ENCODE measurements at regions not wholly inside any gene's neighbourhood (a gene's known extent, or its start where the extent isn't known, plus 50 kb on each side); places are given as distances from the start of the nearest gene placed in this dataset.
A peak's percentile ranks its signal among the peaks of the same experiment; 100 is the strongest.
"Not testable (repeated sequence)": the region's sequence is repeated elsewhere in the genome, so short reads cannot be mapped to it uniquely, and the experiment has no call there.

GRCh38 chr4:64940698-64941097, 531.4 kb upstream of the TECRL start:
- DNase-seq = no peak

GRCh38 chr4:64935469-64936001, 526.3 kb upstream of the TECRL start:
- no peak for DNase-seq

GRCh38 chr4:64911846-64912245, 502.6 kb upstream of the TECRL start:
- peak; percentile 55 for DNase-seq

DNA sequence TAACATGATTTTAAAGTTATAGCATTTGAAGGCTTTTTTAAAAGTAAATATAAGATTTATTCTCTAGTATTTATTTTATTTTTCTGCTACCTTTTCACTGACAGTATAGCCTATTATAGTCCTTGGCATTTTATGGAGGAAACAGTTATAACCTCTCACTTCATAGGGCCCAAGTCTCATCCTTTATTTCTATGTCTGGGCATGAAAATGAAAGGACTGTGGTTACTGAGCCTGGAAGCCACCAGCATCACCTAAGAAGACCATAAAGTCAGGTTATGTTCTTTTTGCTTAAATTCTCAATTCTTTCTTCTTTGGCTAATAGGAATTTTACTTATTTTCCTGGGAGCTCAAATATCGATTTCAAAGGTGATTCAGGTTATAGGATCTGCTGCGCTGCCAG, 494.7 kb upstream of the TECRL start:
- no peak for DNase-seq

DNA sequence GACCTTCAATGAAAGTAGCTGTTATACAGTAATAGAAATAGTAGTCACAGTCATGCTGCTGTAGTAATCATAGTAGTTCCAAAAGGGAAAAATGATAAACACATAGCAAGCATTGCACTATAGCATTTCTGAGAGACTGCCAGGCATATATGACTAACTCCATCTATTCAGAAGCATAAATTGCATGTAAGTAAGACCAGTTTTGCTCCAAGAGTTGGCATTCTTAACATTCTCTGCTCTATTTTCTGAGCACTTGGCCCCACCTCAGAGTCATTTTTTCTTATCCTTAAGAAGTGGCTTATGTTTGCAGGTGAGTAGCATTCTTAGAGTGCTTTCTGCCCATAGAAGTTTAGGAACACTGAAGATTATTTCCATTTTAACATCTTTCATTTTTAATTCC, 490.3 kb upstream of the TECRL start:
- no peak for DNase-seq

DNA sequence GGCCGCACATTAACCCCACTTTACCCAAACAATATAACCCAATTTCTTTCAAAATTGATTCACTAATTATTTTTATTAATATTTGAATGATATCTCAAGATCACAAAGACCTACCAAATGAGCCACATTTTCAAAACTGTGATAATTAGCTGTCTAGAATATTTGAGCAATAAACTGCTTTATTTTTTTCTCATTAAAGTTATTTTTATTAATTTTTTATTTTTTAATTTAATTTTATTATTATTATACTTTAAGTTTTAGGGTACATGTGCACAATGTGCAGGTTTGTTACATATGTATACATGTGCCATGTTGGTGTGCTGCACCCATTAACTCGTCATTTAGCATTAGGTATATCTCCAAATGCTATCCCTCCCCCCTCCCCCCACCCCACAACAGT, 489.8 kb upstream of the TECRL start:
- not testable (repeated sequence) for DNase-seq

- DNase-seq = no peak
These were observed 488.4 kb upstream of the TECRL start for GRCh38 chr4:64897683-64898082.

DNA sequence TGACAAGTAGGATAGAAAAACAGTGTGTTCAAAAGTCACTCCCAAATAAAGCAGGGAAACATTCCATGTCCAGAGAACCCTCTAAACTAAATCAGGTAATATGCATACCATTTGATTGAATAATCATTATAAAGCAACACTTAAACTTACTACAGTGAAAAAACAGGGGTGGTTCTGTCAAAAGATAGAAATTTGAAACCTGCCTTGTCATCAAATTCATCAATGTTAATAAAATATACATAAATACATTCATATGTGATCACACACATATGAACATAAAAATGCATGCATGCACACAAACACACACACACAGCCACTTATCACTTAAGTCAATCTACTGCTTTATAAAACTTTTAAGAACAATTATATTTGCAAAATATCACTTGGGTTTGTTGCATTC, 485.8 kb upstream of the TECRL start:
- no peak for DNase-seq

DNA sequence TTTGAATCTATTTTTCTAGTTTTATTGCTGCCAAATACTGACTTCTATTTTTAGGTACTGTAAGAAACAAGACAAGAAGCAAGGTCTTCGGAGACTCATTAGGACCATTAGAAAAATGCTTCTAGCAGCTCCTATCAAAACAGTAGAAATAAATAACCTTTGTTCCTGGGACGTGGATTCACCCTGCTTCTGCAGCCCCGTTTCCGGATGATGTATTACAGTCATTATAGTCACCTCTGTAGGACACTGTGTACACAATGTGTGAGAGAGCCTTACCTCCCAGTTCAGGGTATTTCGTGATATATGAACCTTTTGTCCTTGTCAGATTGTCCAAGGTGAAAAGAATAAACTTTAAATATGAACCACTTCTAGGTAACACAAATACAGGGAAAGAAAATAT, 484.0 kb upstream of the TECRL start:
- no peak for DNase-seq

DNA sequence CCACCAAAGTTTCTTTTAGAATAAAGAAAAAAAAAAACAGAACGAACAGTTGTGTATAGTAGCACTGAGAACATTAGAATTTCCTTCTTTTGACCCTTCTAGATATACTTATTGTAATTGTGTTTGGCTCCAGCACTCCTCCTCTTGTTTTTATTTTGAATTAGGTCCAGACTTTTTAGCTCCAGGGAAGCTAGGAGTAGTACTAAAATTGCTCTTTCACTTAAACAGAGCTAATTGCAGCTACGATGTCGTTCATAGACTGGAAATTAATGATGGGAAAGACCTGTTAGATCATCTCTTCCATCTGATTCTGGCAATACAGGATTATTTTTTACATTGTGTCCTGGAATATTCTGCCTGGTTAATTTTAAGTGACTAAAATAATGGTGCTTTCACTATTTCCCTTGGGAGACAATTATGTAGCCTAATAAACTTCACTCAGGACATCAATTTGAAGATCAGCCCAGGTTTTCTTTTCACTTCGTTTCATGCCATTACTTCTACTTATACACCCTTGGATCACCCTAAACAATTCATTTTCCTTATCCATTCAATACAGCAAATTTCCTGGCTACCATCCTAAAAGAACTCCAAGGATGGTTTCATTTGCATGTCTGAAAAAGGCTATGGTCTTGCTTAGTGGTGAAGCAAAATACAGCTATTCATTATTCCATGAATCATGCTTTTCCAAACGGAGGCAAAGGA, 480.8 kb upstream of the TECRL start:
- no peak for DNase-seq

DNA sequence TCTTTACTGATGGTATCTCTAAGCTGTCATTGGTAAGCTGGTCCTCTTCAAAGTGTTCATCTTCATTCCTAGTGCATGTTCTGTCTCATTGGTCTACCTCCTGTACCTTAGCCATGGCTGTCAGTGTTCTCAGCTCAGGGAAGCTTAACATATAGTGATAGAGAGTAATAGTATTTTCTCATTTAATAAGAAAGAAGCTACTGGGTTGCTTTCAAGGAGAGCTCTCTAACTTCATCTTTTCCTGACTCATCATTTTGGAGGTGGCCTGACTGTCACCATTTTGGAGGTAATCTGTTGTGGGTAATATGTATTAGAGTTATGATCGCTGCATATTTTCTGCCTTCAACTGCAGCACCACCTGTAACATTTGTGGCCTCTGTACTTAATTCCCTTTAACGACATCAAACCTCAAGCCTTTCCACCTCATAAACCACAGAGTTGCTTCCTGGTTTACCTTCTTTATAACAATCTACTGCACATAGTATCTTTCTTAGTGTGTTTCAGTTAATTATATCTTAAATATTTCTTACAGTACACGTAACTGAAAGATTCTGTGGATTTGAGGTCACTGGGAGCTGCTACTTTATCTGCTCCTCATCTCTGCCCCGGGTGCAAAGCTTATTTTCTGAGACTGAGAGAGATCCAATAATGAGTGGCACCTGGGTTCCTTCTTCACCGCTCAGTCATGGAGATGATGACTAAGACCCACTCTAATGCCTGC, 474.0 kb upstream of the TECRL start:
- peak; percentile 22 for DNase-seq

- DNase-seq = peak; percentile 86
These were observed 473.2 kb upstream of the TECRL start for GRCh38 chr4:64882311-64883086.

DNA sequence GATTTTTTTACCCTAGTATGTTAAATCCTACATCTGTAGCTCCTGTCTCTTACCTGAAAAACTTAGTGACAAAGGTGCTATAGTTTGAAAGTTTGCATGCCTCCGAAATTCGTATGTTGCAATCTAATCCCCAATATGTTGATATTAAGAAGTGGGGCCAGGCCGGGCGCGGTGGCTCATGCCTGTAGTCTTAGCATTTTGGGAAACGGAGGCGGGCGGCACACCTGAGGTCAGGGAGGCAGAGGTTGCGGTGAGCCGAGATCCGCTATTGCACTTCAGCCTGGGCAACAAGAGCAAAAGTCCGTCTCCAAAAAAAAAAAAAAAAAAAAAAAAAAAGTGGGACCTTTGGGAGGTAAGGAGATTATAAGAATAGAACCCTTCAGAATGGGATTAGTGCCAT, 471.3 kb upstream of the TECRL start:
- no peak for DNase-seq

GRCh38 chr4:64876021-64876420, 466.8 kb upstream of the TECRL start:
- no peak for DNase-seq

DNA sequence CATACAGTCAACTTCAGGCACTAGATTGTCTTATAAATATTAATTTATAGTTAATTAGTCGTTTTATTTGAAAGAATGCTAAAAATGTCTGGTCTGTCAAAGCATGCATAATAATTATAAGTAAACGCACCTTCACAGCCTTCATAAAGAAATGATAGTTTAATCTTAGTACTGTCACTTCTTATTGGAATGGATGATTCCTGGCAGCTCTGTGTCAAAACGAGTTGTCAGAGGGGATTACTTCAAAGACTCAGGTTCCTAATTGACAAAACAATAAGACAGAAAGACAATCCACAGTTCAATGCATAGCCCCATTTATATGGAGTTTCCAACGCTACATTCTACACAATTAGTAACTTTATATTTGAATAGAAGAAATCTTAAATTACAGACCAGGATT, 461.3 kb upstream of the TECRL start:
- DNase-seq = peak; percentile 1

DNA sequence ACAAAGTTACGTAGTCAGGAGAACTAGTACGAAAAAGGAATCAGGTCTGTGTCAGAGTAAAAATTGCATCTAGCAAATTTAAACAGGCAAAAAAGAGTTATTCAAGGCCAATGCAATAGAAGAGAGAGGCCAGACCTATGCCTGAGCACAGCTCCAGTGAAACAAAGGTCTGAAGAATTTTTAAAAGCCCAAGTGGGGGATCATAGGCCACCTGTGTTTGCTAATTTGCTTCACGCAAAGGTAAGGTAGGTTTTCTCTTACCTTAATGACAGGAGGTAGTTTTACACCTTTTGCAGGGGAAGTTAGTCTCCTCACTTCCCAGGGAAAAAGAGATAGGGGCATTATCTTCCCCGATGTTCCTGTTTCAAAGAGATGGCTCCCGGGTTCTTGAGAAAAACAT, 448.6 kb upstream of the TECRL start:
- DNase-seq = no peak

DNA sequence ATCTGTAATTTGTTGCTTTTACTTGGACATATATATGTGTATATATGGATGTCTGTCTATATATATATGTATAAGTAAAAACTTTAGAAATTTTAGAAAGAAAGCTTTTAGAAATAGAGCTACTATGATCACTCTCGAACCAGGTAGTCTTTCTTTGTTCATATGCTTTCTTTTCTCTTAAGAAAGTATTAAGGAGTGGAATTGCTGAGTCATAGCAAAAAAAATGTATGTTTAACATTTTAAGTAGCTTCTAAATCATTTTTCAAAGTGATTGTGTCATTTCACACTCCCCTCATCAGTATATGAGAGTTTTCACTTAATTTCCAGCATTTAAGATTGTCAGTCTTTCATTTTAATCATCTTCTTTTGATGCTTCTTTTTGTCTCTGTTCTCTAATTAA, 447.9 kb upstream of the TECRL start:
- DNase-seq = no peak

DNA sequence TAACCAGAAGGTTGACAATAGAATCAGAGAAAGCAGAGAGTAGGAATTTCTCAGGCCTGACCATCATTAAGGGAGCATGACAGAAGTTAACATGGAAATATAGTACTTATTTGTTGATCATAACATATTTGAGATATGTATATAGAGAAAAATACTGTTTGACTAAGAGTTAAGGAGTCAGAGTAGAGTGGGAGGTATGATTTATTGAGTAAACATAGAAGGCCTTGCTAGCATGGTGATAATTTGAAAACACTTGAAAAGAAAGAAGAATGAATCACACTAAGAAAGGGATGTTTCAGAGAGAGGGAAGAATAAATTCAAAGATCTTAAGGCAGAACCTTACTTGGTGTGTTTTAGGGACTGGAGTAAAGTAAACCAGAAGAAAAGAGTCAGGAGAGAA, 437.2 kb upstream of the TECRL start:
- DNase-seq = no peak

- no peak for DNase-seq
These were observed 420.5 kb upstream of the TECRL start for GRCh38 chr4:64829749-64830148.

DNA sequence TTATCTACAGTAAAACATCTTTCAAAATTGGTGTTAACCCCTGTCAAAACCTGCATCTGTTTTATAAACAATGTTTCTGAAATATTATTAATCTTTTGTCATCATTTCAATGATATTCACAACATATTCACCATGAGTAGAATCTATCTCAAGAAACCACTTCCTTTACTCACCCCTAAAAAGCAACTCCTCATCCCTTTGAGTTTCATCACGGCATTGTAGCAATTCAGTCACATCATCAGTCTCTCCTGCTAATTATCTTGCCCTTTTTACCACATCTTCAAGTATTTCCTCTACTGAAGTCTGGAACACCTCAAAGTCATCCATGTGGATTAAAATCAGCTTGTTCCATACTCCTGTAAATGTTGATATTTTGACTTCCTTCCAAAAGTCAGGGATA, 415.3 kb upstream of the TECRL start:
- DNase-seq = no peak

- DNase-seq = no peak
These were observed 413.2 kb upstream of the TECRL start for GRCh38 chr4:64822405-64822804.

GRCh38 chr4:64821219-64821976, 412.1 kb upstream of the TECRL start:
- DNase-seq = no peak

GRCh38 chr4:64814616-64815015, 405.4 kb upstream of the TECRL start:
- DNase-seq = no peak
